SU-DHL-6 (cell line): ENCODE measurements at regions not wholly inside any gene's neighbourhood (a gene's known extent, or its start where the extent isn't known, plus 50 kb on each side); places are given as distances from the start of the nearest gene placed in this dataset.

Experiments
- H2AFZ ChIP-seq: fragments of 200-600 bp; sonication (generic); 2 replicates; pipeline ENCODE4 v1.6.1; 2014; ENCODE audit warnings: low read depth, mild to moderate bottlenecking, moderate library complexity, mixed read lengths, antibody characterized with exemption, low read length; ENCODE audit not compliant: severe bottlenecking
- H3F3A ChIP-seq: fragments of 200-600 bp; shearing (Covaris generic); 2 replicates; pipeline ENCODE4 v1.6.0; 2016; ENCODE audit warnings: antibody characterized with exemption, mild to moderate bottlenecking; ENCODE audit not compliant: insufficient read depth
- H3K27ac ChIP-seq: fragments of 200-600 bp; sonication (generic); 2 replicates; pipeline ENCODE4 v1.5.1; 2016; ENCODE audit warnings: low read depth, mild to moderate bottlenecking, low read length, moderate library complexity, mixed read lengths
- H3K27me3 ChIP-seq: fragments of 200-600 bp; sonication (generic), shearing (Covaris generic); 2 replicates; pipeline ENCODE4 v1.6.0; 2014; ENCODE audit warnings: mild to moderate bottlenecking, low read length
- H3K36me3 ChIP-seq: fragments of 200-600 bp; sonication (generic); 2 replicates; pipeline ENCODE4 v1.6.1; 2014; ENCODE audit warnings: mild to moderate bottlenecking, low read length, mixed read lengths
- H3K4me2 ChIP-seq: fragments of 300-600, 200-600 bp; shearing (Covaris generic), sonication (generic); 2 replicates; pipeline ENCODE4 v1.6.0; 2014; ENCODE audit warnings: low read length, low read depth, mild to moderate bottlenecking; ENCODE audit not compliant: poor library complexity, severe bottlenecking
- H3K4me3 ChIP-seq: fragments of 200-600 bp; sonication (generic); 2 replicates; pipeline ENCODE4 v1.5.1; 2014; ENCODE audit warnings: antibody characterized with exemption, low read length, mild to moderate bottlenecking, mixed read lengths; ENCODE audit not compliant: insufficient read depth, poor library complexity, severe bottlenecking
- H3K79me2 ChIP-seq: fragments of 200-600 bp; sonication (generic); 2 replicates; pipeline ENCODE4 v1.6.1; 2014; ENCODE audit warnings: mild to moderate bottlenecking, low read length, moderate library complexity; ENCODE audit not compliant: insufficient read depth
- H3K9ac ChIP-seq: fragments of 200-600 bp; sonication (generic); 2 replicates; pipeline ENCODE4 v1.7.0; 2014; ENCODE audit warnings: mild to moderate bottlenecking, low read length
- H3K9me2 ChIP-seq: fragments of 200-600 bp; sonication (generic); replicated peaks from 2 replicates; pipeline ENCODE4 v1.6.1; 2014; ENCODE audit warnings: low read length; ENCODE audit not compliant: insufficient read depth
- H3K9me3 ChIP-seq: fragments of 200-600 bp; sonication (generic); 2 replicates; pipeline ENCODE4 v1.6.1; 2014; ENCODE audit warnings: low read length, mixed read lengths; ENCODE audit not compliant: insufficient read depth
- H4K20me1 ChIP-seq: fragments of 200-600 bp; sonication (generic); 2 replicates; pipeline ENCODE4 v1.6.1; 2014; ENCODE audit warnings: low read depth, mild to moderate bottlenecking, antibody characterized with exemption, low read length, moderate library complexity, mixed read lengths
- EZH2phosphoT487 ChIP-seq: fragments of 200-600 bp; sonication (generic), shearing (Covaris generic); conservative IDR thresholded peaks from 2 replicates; pipeline ENCODE4 v1.6.1; 2018; ENCODE audit warnings: mild to moderate bottlenecking, antibody characterized with exemption, low read length, moderate library complexity, mixed read lengths
- TF ChIP-seq, protein P1 (sequence below): fragments of 200-600 bp; sonication (generic); IDR thresholded peaks from one replicate; pipeline ENCODE4 v1.5.1; 2017; ENCODE audit warnings: antibody characterized with exemption, mild to moderate bottlenecking, low read length, moderate library complexity; ENCODE audit not compliant: insufficient read depth, poor library complexity, severe bottlenecking

DNA sequence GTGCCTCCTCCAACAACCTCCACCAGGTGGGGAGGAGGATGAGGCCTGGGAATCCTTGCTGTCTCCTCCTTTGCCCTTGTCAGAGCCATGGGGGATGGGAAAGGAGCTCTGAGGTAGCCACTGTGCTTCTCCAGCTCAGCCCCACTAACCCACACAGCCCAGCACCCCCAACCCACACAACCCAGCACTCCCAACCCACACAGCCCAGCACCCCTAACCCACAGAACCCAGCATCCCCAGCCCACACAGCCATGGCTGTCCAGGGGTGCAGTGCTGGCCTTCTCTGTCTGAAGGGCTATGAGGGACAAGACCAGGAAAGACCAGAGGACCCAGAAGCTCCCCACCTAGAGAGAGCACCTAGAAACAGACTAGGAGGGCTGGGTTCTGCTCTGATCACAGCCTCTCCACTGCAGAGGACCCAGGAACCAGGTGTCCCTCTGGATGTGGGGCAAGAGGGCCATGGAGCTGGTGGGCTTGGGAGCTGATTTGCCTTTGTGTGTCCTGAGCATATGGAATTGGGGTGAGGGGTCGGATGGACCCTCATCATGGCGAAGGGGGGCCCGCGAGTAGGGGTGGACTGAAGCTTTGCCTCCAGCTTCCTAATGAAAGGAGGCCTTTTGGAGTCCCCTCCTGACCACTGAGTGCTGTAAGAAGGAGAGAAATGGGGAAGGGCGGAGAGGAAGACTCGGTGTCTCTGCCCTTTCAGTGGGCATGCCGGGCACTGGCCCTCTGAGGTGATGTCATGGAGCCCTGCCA, 117.6 kb upstream of the THY1 start:
- Histone ChIP-seq H3K9me3 (no peaks in the 10 kb centered on the region), H3F3A (no peaks in the 10 kb centered on the region), H2AFZ (no peak overlapping the region), H3K9ac (no peak overlapping the region), H3K9me2 (no peaks in the 10 kb centered on the region), H3K27ac (no peak overlapping the region), H3K4me3 (no peak overlapping the region), H3K79me2 (no peaks in the 10 kb centered on the region), H3K36me3 (no peaks in the 10 kb centered on the region), H4K20me1 (no peaks in the 10 kb centered on the region), H3K27me3 (no peaks in the 10 kb centered on the region), H3K4me2 (no peak overlapping the region)
- TF ChIP-seq, protein P1, sequence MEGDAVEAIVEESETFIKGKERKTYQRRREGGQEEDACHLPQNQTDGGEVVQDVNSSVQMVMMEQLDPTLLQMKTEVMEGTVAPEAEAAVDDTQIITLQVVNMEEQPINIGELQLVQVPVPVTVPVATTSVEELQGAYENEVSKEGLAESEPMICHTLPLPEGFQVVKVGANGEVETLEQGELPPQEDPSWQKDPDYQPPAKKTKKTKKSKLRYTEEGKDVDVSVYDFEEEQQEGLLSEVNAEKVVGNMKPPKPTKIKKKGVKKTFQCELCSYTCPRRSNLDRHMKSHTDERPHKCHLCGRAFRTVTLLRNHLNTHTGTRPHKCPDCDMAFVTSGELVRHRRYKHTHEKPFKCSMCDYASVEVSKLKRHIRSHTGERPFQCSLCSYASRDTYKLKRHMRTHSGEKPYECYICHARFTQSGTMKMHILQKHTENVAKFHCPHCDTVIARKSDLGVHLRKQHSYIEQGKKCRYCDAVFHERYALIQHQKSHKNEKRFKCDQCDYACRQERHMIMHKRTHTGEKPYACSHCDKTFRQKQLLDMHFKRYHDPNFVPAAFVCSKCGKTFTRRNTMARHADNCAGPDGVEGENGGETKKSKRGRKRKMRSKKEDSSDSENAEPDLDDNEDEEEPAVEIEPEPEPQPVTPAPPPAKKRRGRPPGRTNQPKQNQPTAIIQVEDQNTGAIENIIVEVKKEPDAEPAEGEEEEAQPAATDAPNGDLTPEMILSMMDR, result no peak
- TF ChIP-seq EZH2phosphoT487, result no peak

DNA sequence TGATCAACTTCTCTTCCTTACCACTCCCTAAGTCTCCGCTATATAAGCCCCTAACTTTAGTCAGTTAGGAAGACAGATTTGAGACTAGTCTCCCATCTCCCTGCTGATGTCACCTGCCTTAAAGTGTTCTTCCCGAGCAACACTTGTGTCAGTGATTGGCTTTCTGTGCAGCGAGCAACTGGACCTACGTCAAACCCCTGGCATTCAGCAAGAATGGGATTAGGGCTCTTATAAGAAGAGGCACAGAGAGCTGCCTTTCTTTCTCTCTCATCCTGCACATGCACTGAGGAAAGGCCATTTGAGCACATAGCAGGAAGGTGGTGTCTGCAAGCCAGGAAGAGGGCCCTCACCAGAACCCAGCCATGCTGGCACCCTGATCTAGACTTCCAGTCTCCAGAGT, 116.6 kb upstream of the THY1 start:
- TF ChIP-seq EZH2phosphoT487, result no peak
- TF ChIP-seq, protein P1, result no peak
- no peaks in the 10 kb centered on the region for H3K36me3 ChIP-seq
- no peaks in the 10 kb centered on the region for H3K9me3 ChIP-seq
- no peak overlapping the region for H3K27ac ChIP-seq
- H3K27me3 ChIP-seq, result no peaks in the 10 kb centered on the region
- no peaks in the 10 kb centered on the region for H4K20me1 ChIP-seq
- no peaks in the 10 kb centered on the region for H3K79me2 ChIP-seq
- no peaks in the 10 kb centered on the region for H3F3A ChIP-seq
- no peaks in the 10 kb centered on the region for H3K9me2 ChIP-seq
- H3K4me2 ChIP-seq, result no peak overlapping the region
- H2AFZ ChIP-seq, result no peak overlapping the region
- H3K9ac ChIP-seq, result no peak overlapping the region
- no peak overlapping the region for H3K4me3 ChIP-seq

GRCh38 chr11:119538753-119539152, 115.8 kb upstream of the THY1 start:
- Histone ChIP-seq H3K9me2 (no peaks in the 10 kb centered on the region), H3K4me3 (no peak overlapping the region), H3K27ac (no peak overlapping the region), H3K9ac (no peak overlapping the region), H4K20me1 (no peaks in the 10 kb centered on the region), H3F3A (no peaks in the 10 kb centered on the region), H3K27me3 (no peaks in the 10 kb centered on the region), H3K79me2 (no peaks in the 10 kb centered on the region), H2AFZ (no peak overlapping the region), H3K9me3 (no peaks in the 10 kb centered on the region), H3K36me3 (no peaks in the 10 kb centered on the region), H3K4me2 (no peak overlapping the region)
- no peak for TF ChIP-seq EZH2phosphoT487
- TF ChIP-seq, protein P1, result no peak
